Panc1 (cell line): ENCODE measurements at regions not wholly inside any gene's neighbourhood (a gene's known extent, or its start where the extent isn't known, plus 50 kb on each side); places are given as distances from the start of the nearest gene placed in this dataset.

Experiments
- ATAC-seq: fragments of 200-7000 bp; cut with Tn5 transposase; 2 replicates; pipeline ENCODE4 v1.9.1; 2020; ENCODE audit warnings: mild to moderate bottlenecking, moderate library complexity
- BruUV-seq: library from RNA; stranded (reverse); fragments of 400-500 nt; replicated peaks from 2 replicates; lab custom pipeline; 2021; lab: Mats Ljungman, UMichigan
- CTCF ChIA-PET: fragments of 300-600 bp; sonication (Branson Sonifier 250); formaldehyde crosslinking; loops from one replicate; lab custom pipeline; 2022; ENCODE audit warnings: antibody characterized with exemption; lab: Charles Lee
- POLR2A ChIA-PET: fragments of 300-600 bp; sonication (Branson Sonifier 250); formaldehyde crosslinking; loops from one replicate; lab custom pipeline; 2022; ENCODE audit warnings: antibody characterized with exemption; lab: Charles Lee
- DNase-seq: peaks from one replicate; pipeline ENCODE4 v3.0.0-alpha.2; 2010; ENCODE audit warnings: low read depth, low spot score
- H3K27ac ChIP-seq: 2 replicates; pipeline ENCODE4 v1.5.1; 2011; ENCODE audit warnings: mild to moderate bottlenecking, low read length, inconsistent platforms
- H3K27me3 ChIP-seq: fragments of 200-500 bp; sonication (Bioruptor generic); 2 replicates; pipeline ENCODE4 v1.6.0; 2014; ENCODE audit warnings: low read length, inconsistent platforms; ENCODE audit not compliant: control insufficient read depth, insufficient read depth
- H3K36me3 ChIP-seq: fragments of 200-500 bp; sonication (Bioruptor generic); 2 replicates; pipeline ENCODE4 v1.5.1; 2014; ENCODE audit warnings: inconsistent platforms, mild to moderate bottlenecking, low read length, moderate library complexity; ENCODE audit not compliant: control insufficient read depth, insufficient read depth
- H3K4me1 ChIP-seq: 2 replicates; pipeline ENCODE4 v1.5.1; 2011; ENCODE audit warnings: inconsistent platforms, mild to moderate bottlenecking, low read length, moderate library complexity; ENCODE audit not compliant: control insufficient read depth, insufficient read depth
- H3K4me3 ChIP-seq, 2 experiments: 2 replicates each; pipeline ENCODE4 v1.5.1; 2011 to 2012; ENCODE audit warnings: low read depth in 2 of 2, low read length in 2 of 2, mild to moderate bottlenecking in 2 of 2, inconsistent platforms in 1 of 2, moderate library complexity in 1 of 2
- H3K9me3 ChIP-seq: fragments of 200-500 bp; sonication (Bioruptor generic); 2 replicates; pipeline ENCODE4 v1.5.1; 2014; ENCODE audit warnings: low read depth, mild to moderate bottlenecking, inconsistent platforms, low read length, moderate library complexity; ENCODE audit not compliant: control insufficient read depth, insufficient read depth
- POLR2AphosphoS5 ChIP-seq: IDR thresholded peaks from 2 replicates; pipeline ENCODE4 v1.6.1; 2012; ENCODE audit warnings: mild to moderate bottlenecking, low read depth, low read length, moderate library complexity
- REST ChIP-seq, 2 experiments: IDR thresholded peaks; 2 replicates each; pipeline ENCODE4 v1.6.1; 2011 to 2012; ENCODE audit warnings: low read depth in 2 of 2, control low read depth in 1 of 2, low read length in 1 of 2, mild to moderate bottlenecking in 1 of 2, moderate library complexity in 1 of 2; ENCODE audit not compliant: insufficient read depth in 1 of 2
- SIN3A ChIP-seq: IDR thresholded peaks from 2 replicates; pipeline ENCODE4 v1.6.1; 2012; ENCODE audit warnings: low read depth, mild to moderate bottlenecking, low read length, moderate library complexity, borderline replicate concordance; ENCODE audit not compliant: insufficient read depth
- TCF7L2 ChIP-seq: IDR thresholded peaks from 2 replicates; pipeline ENCODE4 v1.6.1; 2011; ENCODE audit warnings: mild to moderate bottlenecking, low read depth, low read length, inconsistent platforms
- in situ Hi-C: cut with HindIII; loops from 2 replicates; pipeline ENCODE4 v1.10.0; 2016; ENCODE audit warnings: low sequenced_read_pairs, low pct_unique_long_range_greater_than_20kb
- intact Hi-C: fragments of 100-400 bp; cut with micrococcal nuclease; formaldehyde crosslinking; loops from one replicate; pipeline ENCODE4 v1.10.0; 2022; ENCODE audit not compliant: unreplicated experiment
- TF ChIP-seq, protein P1 (sequence below): fragments of 450-650 bp; IDR thresholded peaks from 2 replicates; pipeline ENCODE4 v1.5.1; 2017; ENCODE audit warnings: mild to moderate bottlenecking

- H3K4me1 ChIP-seq = peaks cover 10% of the 10 kb centered on the region
- H3K9me3 ChIP-seq = no peaks in the 10 kb centered on the region
- BruUV-seq = no TSS peak
- no peak for TF ChIP-seq SIN3A
- no peak for TF ChIP-seq REST (IDR thresholded peaks at IDR 0.05; ENCODE audit: insufficient read depth in 1 of 2, low read depth in 2 of 2, low read length in 1 of 2)
- no peak for TF ChIP-seq POLR2AphosphoS5
- no peak for TF ChIP-seq TCF7L2
- ChIA-PET POLR2A (interaction anchor here (0.5 kb wide), 1 partner anchor 63 kb away, joined by 4 read pairs; no protein-coding TSS in a partner anchor), CTCF (no interaction called here)
- H3K36me3 ChIP-seq = no peaks in the 10 kb centered on the region
- ATAC-seq (no peak), DNase-seq (no peak)
- no peaks in the 10 kb centered on the region for H3K27me3 ChIP-seq
- H3K27ac ChIP-seq = no peak overlapping the region
- intact Hi-C loops (no loop called here), in situ Hi-C loops (no loop called here)
- no peak overlapping the region for H3K4me3 ChIP-seq
Measured at GRCh38 chr5:142222866-142223558, 101.8 kb downstream of the SPRY4 start.

- Histone ChIP-seq H3K4me3 (no peak overlapping the region), H3K27ac (no peak overlapping the region; the same call in 1 of the 2 replicates), H3K4me1 (peaks cover 10% of the 10 kb centered on the region), H3K27me3 (no peaks in the 10 kb centered on the region), H3K9me3 (no peaks in the 10 kb centered on the region), H3K36me3 (no peaks in the 10 kb centered on the region)
- no peak for TF ChIP-seq SIN3A
- TF ChIP-seq, protein P1, sequence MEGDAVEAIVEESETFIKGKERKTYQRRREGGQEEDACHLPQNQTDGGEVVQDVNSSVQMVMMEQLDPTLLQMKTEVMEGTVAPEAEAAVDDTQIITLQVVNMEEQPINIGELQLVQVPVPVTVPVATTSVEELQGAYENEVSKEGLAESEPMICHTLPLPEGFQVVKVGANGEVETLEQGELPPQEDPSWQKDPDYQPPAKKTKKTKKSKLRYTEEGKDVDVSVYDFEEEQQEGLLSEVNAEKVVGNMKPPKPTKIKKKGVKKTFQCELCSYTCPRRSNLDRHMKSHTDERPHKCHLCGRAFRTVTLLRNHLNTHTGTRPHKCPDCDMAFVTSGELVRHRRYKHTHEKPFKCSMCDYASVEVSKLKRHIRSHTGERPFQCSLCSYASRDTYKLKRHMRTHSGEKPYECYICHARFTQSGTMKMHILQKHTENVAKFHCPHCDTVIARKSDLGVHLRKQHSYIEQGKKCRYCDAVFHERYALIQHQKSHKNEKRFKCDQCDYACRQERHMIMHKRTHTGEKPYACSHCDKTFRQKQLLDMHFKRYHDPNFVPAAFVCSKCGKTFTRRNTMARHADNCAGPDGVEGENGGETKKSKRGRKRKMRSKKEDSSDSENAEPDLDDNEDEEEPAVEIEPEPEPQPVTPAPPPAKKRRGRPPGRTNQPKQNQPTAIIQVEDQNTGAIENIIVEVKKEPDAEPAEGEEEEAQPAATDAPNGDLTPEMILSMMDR = no peak
- TF ChIP-seq REST (IDR thresholded peaks at IDR 0.05; ENCODE audit: insufficient read depth in 1 of 2, low read depth in 2 of 2, low read length in 1 of 2) = no peak
- no TSS peak for BruUV-seq
- ChIA-PET CTCF (no interaction called here), POLR2A (interaction anchor here (0.5 kb wide), 1 partner anchor 64 kb away, joined by 4 read pairs; no protein-coding TSS in a partner anchor)
- intact Hi-C loops = no loop called here
- no peak for ATAC-seq
- no peak for DNase-seq
- in situ Hi-C loops = no loop called here
Measured at GRCh38 chr5:142222225-142222865, 102.5 kb downstream of the SPRY4 start.
